ENCODE measurements at regions not wholly inside any gene's neighbourhood (a gene's known extent, or its start where the extent isn't known, plus 50 kb on each side); places are given as distances from the start of the nearest gene placed in this dataset.

DNA sequence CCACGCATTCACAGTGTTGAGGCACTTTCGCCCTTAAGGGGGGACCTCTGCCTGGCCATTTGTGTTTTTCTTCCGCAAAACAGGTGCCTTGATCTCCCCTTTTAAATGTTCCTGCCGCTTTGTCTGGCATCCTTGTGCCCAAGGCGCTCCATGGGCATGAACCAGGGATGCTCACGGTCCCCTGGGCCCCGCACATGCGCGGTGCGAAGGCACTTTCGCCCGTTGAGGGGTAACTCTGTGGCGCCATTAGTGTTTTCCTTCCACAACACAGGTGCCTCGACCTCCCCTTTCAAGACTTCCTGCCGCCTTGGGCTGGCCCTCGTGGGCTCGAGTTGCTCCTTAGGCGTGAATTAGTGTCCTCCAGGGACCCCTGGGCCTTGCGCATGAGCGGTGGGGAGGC is 335.5 kb downstream of the ALG10 start:
- Histone ChIP-seq H3K9ac (ENCODE audit: low read depth in 1 of 2, low read length in 2 of 2) (no peak overlapping the region), H3K27ac (ENCODE audit: low read depth in 1 of 2, low read length in 2 of 2) (no peak overlapping the region), H3K27me3 (ENCODE audit: control insufficient read depth in 4 of 4, insufficient read depth in 4 of 4, low read length in 3 of 4) (no peaks in the 10 kb centered on the region), H3K9me3 (ENCODE audit: control insufficient read depth in 4 of 4, low read length in 3 of 4) (peaks cover 0 to 27% (median 5%) of the 10 kb centered on the region in 4 donors), H3K4me3 (ENCODE audit: low read depth in 1 of 3, low read length in 3 of 3) (no peak overlapping the region), H3K36me3 (ENCODE audit: control insufficient read depth in 4 of 4, insufficient read depth in 3 of 4, low read depth in 1 of 4, low read length in 3 of 4) (no peaks in the 10 kb centered on the region), H3K4me1 (ENCODE audit: control insufficient read depth in 4 of 4, insufficient read depth in 4 of 4, low read length in 3 of 4) (no peaks in the 10 kb centered on the region)
- 52% methylated on average over 20 of the region's 20 CpGs for WGBS
- TF ChIP-seq EGR1 (IDR thresholded peaks at IDR 0.05; ENCODE audit: low read depth in 2 of 2) (no peak), FOXA2 (IDR thresholded peaks at IDR 0.05) (no peak), HNF4G (IDR thresholded peaks at IDR 0.05) (no peak), TAF1 (conservative IDR thresholded peaks at IDR 0.05) (no peak), RAD21 (IDR thresholded peaks at IDR 0.05) (no peak), HNF4A (conservative IDR thresholded peaks at IDR 0.05) (no peak), SP1 (IDR thresholded peaks at IDR 0.05) (no peak), ATF3 (IDR thresholded peaks at IDR 0.05) (no peak), NR2F2 (IDR thresholded peaks at IDR 0.05) (no peak), GABPA (IDR thresholded peaks at IDR 0.05 in 1 of 2, conservative IDR thresholded peaks at IDR 0.05 in 1 of 2) (no peak), CTCF (IDR thresholded peaks at IDR 0.05; ENCODE audit: low read depth, low read length, missing input control) (no peak), JUND (IDR thresholded peaks at IDR 0.05) (no peak), YY1 (IDR thresholded peaks at IDR 0.05) (no peak), FOXA1 (IDR thresholded peaks at IDR 0.05) (no peak), RXRA (IDR thresholded peaks at IDR 0.05) (no peak)
- TF ChIP-seq, protein P1, sequence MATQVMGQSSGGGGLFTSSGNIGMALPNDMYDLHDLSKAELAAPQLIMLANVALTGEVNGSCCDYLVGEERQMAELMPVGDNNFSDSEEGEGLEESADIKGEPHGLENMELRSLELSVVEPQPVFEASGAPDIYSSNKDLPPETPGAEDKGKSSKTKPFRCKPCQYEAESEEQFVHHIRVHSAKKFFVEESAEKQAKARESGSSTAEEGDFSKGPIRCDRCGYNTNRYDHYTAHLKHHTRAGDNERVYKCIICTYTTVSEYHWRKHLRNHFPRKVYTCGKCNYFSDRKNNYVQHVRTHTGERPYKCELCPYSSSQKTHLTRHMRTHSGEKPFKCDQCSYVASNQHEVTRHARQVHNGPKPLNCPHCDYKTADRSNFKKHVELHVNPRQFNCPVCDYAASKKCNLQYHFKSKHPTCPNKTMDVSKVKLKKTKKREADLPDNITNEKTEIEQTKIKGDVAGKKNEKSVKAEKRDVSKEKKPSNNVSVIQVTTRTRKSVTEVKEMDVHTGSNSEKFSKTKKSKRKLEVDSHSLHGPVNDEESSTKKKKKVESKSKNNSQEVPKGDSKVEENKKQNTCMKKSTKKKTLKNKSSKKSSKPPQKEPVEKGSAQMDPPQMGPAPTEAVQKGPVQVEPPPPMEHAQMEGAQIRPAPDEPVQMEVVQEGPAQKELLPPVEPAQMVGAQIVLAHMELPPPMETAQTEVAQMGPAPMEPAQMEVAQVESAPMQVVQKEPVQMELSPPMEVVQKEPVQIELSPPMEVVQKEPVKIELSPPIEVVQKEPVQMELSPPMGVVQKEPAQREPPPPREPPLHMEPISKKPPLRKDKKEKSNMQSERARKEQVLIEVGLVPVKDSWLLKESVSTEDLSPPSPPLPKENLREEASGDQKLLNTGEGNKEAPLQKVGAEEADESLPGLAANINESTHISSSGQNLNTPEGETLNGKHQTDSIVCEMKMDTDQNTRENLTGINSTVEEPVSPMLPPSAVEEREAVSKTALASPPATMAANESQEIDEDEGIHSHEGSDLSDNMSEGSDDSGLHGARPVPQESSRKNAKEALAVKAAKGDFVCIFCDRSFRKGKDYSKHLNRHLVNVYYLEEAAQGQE (IDR thresholded peaks at IDR 0.05), result no peak
- TF ChIP-seq, protein P2, sequence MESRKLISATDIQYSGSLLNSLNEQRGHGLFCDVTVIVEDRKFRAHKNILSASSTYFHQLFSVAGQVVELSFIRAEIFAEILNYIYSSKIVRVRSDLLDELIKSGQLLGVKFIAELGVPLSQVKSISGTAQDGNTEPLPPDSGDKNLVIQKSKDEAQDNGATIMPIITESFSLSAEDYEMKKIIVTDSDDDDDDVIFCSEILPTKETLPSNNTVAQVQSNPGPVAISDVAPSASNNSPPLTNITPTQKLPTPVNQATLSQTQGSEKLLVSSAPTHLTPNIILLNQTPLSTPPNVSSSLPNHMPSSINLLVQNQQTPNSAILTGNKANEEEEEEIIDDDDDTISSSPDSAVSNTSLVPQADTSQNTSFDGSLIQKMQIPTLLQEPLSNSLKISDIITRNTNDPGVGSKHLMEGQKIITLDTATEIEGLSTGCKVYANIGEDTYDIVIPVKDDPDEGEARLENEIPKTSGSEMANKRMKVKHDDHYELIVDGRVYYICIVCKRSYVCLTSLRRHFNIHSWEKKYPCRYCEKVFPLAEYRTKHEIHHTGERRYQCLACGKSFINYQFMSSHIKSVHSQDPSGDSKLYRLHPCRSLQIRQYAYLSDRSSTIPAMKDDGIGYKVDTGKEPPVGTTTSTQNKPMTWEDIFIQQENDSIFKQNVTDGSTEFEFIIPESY (IDR thresholded peaks at IDR 0.05), result no peak
- DNase-seq (ENCODE audit: low spot score), result no peak

GRCh38 chr12:34358198-34358597 is 335.9 kb downstream of the ALG10 start:
- Histone ChIP-seq H3K27me3 (ENCODE audit: control insufficient read depth in 4 of 4, insufficient read depth in 4 of 4, low read length in 3 of 4) (no peaks in the 10 kb centered on the region), H3K27ac (ENCODE audit: low read depth in 1 of 2, low read length in 2 of 2) (no peak overlapping the region), H3K36me3 (ENCODE audit: control insufficient read depth in 4 of 4, insufficient read depth in 3 of 4, low read depth in 1 of 4, low read length in 3 of 4) (no peaks in the 10 kb centered on the region), H3K4me3 (ENCODE audit: low read depth in 1 of 3, low read length in 3 of 3) (no peak overlapping the region), H3K4me1 (ENCODE audit: control insufficient read depth in 4 of 4, insufficient read depth in 4 of 4, low read length in 3 of 4) (no peaks in the 10 kb centered on the region), H3K9me3 (ENCODE audit: control insufficient read depth in 4 of 4, low read length in 3 of 4) (peaks cover 0 to 30% (median 5%) of the 10 kb centered on the region in 4 donors), H3K9ac (ENCODE audit: low read depth in 1 of 2, low read length in 2 of 2) (no peak overlapping the region)
- WGBS, result 58% methylated on average over 18 of the region's 18 CpGs
- DNase-seq (ENCODE audit: low spot score), result no peak
- TF ChIP-seq, protein P1 (IDR thresholded peaks at IDR 0.05), result no peak
- TF ChIP-seq FOXA1 (IDR thresholded peaks at IDR 0.05), result no peak
- no peak for TF ChIP-seq JUND (IDR thresholded peaks at IDR 0.05)
- TF ChIP-seq HNF4G (IDR thresholded peaks at IDR 0.05), result no peak
- TF ChIP-seq NR2F2 (IDR thresholded peaks at IDR 0.05), result no peak
- no peak for TF ChIP-seq RXRA (IDR thresholded peaks at IDR 0.05)
- no peak for TF ChIP-seq ATF3 (IDR thresholded peaks at IDR 0.05)
- no peak for TF ChIP-seq GABPA (IDR thresholded peaks at IDR 0.05 in 1 of 2, conservative IDR thresholded peaks at IDR 0.05 in 1 of 2)
- no peak for TF ChIP-seq YY1 (IDR thresholded peaks at IDR 0.05)
- no peak for TF ChIP-seq HNF4A (conservative IDR thresholded peaks at IDR 0.05)
- TF ChIP-seq, protein P3, sequence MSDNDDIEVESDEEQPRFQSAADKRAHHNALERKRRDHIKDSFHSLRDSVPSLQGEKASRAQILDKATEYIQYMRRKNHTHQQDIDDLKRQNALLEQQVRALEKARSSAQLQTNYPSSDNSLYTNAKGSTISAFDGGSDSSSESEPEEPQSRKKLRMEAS (IDR thresholded peaks at IDR 0.05), result no peak
- TF ChIP-seq CTCF (IDR thresholded peaks at IDR 0.05; ENCODE audit: low read depth, low read length, missing input control), result no peak
